CD4-positive, alpha-beta T cell treated with Interleukin-6 for 4 hours (primary cell): ENCODE measurements at regions not wholly inside any gene's neighbourhood (a gene's known extent, or its start where the extent isn't known, plus 50 kb on each side); places are given as distances from the start of the nearest gene placed in this dataset.
A peak's percentile ranks its signal among the peaks of the same experiment; 100 is the strongest.
"Not testable (repeated sequence)": the region's sequence is repeated elsewhere in the genome, so short reads cannot be mapped to it uniquely, and the experiment has no call there.

ENCODE experiments used
- DNase-seq: peaks from one replicate; pipeline ENCODE4 v3.0.0-alpha.2; 2020; ENCODE audit warnings: mixed read lengths

DNA sequence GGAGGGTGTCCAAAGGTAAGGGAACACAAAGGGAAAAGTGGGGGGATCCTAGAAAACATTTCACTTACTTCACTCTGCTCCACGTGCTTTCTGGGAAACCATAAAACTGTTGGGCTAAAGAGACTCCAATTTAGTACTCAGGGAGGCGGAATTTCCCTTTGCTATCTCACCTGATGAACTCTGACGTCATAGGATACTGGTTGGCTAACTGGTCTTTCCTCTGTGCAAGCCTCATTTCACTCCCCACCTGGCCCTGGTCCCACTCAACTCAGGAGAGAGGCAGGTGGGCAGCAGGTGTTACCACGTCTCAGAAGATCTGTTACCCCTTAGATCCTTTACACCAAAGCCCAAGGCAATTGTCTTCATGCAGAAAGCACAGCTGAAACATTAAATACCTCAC, 51.8 kb upstream of the PMAIP1 start:
- no peak for DNase-seq

DNA sequence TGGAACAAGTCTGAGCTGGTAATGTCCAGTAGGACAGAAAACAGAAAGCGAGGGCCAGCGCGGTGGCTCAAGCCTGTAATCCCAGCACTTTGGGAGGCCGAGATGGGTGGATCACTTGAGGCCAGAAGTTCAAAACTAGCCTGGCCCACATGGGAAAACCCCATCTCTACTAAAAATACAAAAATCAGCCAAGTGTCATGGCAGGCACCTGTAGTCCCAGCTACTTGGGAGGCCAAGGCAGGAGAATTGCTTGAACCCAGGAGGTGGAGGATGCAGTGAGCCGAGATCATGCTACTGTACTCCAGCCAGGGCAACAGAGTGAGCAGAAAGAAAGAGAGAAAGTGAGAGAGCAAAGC, 52.3 kb upstream of the PMAIP1 start:
- DNase-seq = not testable (repeated sequence)

DNA sequence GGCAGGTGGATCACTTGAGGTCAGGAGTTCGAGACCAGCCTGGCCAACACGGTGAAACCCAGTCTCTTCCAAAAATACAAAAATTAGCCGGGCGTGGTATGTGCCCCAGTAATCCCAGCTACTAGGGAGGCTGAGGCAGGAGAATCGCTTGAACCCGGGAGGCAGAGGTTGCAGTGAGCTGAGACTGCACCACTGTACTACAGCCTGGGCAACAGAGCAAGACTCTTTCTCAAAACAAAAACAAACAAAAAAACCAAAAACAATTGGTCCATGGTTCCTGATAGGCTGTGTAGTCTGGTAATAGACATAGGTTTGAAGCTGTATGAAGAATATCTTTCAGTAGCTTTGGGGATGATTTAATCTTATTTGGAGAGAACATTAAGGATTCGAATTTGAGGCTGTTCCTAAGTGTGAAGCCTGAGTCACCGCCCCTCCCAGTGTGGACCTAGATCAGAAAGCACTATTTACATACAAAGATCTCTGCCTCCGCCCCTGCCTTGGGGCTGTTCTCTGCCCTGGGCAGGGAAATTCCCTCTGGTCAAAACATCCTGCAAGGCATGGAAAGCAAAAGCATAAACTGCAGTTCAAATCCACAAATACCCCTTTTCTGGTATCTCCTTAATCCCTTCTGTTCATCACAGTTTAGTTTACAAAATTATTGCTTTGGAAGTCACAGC, 52.8 kb upstream of the PMAIP1 start:
- DNase-seq = peak; percentile 4

DNA sequence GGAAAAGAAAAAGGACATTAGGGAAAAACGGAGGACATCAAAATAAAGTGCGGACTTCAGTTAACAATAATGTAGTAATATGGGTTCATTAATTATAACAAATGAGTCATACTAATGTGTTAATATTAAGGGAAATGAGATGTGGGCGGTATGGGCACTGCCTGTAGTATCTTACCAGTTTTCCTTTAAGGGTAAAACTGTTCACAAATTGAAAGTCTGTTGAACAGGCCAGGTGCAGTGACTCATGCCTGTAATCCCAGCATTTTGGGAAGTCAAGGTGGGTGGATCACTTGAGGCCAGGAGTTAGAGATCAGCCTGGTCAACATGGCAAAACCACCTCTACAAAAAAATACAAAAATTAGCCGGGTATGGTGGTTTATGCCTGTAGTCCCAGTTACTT, 56.8 kb upstream of the PMAIP1 start:
- DNase-seq = no peak

DNA sequence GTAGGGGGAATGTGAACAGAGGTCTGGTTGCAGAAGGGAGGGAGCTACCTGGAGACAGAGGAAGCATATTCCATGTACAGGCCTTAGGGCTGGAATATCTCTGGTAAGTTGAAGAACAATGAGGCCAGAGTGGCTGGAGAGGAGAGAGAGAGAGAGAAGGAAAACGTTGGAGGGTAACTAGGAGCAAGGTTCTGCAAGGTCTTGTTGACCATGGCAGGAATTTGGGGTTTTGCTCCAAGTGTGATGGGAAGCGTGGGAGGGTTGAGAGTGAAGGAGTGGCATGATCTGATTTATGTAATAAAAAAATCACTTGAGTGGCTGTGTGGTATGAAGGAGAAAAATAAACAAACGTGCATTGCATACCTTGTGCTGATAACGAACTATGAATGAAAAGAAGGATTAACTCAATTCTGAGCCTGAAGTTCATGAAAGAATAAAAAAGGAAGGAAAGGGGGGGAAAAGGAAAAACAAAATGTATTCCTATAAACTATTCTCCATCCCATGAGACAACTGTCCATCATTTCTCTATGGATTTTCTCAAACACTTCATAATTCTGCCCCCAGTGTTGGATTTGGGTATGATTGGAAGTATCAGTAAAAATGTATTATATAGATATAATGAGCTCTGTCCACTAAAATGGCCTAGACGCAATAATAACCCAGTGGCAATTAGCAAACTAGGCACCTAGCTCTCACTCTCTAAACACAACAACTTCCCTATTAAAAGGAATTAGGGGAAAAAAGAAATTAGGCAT, 59.7 kb upstream of the PMAIP1 start:
- no peak for DNase-seq

DNA sequence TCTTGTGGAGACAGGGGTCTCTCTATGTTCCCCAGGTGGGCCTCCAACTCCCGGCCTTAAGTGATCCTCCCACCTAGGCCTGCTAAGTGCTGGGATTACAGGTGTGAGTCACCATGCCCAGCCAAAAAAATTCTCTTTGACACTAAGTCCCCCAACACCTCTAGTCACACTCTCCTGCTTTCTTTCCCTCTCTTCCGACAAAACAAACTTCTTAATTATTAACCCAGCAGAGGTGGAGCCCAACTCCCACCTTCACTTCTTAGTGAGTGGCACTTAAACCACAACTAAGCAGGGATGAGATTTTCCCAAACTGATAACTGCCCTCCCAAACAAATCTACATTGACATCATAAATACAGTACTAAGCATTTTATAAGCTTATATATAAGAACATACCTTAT, 60.5 kb upstream of the PMAIP1 start:
- no peak for DNase-seq

DNA sequence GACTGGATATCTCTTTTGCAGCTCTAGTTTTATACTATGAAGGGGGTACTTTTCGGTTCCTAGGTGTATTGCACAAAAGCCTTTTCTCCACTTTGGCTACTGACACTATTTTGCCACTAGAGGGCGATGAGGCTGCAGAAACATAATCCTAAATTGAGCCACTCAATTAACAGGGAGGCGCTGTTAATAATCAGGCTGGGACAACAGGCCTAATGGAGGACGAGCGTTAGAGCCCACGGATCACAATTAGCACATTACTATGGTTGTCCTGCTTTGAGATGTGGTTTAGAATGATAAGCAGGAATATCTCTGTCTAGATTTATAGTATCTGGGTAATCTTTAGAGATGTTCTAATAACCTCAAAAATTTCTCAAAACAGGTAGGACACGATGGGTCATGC, 62.2 kb upstream of the PMAIP1 start:
- peak; percentile 51 for DNase-seq

DNA sequence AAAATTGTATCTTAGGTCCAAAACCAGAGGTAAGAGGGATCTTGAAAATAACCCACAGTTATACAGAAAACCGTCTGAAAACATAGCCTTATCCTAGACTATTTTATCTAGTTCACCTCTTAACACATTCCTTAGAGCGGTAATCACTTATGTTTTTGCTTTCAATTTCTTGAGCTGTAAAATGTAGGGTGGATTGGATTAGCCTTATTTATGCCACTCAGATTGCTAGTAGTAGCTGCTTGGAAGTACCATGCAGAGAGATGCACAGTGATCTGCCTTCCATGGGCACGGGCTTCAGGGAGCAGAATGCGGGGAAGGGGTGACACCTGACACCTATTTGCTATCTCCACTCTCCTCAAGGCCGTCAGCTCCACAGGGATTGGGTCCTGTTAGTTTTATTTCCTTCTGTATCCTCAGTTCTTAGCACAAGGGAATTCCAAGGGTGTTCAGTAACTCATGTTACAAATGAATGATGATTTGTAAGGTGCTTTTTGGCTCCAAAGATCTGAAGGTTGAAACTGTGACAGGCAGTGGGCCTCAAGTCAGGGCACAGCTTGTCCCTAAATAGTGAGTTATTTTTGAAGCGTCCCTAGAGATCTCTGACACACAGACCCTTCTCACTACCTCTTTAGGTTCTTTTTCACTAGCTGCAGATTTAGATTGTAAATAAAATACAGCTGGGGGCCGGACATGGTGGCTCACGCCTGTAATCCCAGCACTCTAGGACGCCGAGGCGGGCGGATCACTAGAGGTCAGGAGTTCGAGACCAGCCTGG, 64.0 kb upstream of the PMAIP1 start:
- DNase-seq = no peak

DNA sequence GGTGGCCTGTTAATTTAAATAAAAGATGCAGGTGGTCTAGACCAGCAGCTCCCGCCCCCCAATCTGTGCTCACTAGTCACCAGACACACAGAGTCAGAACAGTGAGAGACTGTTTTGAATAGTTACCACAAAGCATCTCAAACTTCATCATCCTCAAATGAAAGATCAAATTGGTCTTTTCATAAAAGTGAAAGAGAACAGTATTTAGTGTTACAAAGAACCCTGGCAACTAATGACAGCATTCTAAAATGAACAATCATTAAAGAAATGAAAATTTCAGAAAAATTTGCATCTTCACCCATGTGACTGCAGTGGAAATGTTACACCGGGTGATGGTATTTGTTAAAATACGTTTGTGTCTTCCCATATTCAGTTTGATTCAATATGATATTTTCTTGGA, 65.5 kb upstream of the PMAIP1 start:
- DNase-seq = no peak

DNA sequence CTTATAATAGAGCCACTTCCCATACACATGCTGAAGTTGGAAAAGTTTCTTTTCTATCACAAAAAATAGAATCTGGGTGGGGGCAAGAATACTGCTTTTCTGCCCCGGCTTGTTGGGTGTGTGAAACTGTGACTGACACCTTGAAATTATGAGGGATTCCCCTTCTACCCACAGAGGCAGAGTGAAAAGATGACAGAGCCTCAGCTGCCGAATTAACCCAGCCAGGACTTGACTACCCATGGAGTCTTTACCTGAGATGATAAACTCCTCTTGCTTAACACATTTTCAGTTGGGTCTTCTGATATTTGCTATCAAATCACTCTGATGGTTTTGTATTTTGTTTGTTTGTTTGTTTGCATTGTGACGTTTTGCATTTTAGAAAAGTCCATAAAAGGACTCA, 66.0 kb upstream of the PMAIP1 start:
- DNase-seq = no peak

DNA sequence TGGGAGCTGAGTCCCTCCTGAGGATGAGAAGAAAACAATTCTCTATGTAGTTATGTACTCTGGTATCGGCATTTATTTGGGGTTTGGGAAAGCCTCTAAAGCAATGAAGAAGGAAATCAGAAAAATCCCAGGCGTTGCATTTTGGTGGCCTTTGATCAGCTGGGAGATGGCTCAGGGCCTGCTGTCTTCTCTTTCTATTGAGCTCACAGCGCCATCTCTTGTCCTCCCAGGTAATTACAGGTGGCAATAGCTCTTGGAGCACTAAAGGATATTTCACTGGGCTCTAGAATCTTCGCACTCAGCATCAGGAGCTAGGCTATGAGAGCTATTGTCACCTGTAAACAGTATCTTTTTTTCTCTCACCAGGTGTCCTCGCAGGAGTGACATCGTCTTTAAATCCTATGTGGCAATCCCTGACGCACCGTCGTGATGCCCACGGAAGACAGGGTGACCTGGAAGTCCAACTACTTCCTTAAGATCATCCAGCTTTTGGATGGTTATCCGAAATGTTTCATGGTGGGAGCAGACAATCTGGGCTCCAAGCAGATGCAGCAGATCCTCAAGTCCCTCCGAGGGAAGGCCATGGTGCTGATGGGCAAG, 76.1 kb upstream of the PMAIP1 start:
- peak; percentile 11 for DNase-seq

DNA sequence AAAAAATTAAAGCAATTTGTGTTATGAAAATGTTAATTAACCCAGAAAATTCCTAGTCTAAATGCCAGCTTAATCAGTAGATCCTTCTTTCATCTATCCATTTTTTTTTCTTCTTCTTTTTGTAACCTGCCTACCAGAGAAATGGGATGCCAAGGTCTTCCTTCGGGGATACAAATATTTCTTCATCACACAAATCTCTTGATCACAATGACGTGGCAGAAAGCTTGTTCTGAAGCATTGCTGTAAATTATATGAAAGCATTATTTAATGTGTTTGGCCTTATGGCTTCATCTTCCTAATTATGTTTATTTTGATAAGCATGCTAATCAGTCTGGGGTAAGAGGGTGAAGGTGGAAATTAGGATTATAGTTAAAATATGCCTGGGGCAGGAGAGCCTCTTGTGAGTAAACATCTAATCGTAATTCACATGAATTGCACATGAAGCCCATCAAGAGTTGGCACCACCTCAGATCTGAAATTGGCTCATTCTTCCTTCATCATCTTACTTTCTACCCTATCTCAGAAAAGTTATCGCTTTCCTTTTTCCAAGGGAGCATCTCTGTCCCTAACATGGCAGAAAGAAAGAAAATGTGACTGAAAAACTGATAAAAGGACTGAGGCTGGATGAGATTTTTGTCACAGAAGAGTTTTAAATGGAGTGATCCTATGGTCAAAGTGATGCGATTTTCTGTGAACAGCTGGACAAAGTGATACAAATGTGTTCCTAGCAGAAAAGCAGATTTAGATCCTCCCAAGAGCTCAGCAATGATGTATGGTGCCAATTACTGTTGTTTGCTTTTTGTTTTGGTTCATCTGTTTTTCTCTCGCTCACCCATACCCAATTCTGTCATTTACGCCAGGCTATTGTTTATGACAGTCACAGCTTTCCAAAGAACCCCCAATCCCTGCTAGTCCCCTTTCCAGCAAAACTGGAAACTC, 76.9 kb upstream of the PMAIP1 start:
- DNase-seq = no peak

DNA sequence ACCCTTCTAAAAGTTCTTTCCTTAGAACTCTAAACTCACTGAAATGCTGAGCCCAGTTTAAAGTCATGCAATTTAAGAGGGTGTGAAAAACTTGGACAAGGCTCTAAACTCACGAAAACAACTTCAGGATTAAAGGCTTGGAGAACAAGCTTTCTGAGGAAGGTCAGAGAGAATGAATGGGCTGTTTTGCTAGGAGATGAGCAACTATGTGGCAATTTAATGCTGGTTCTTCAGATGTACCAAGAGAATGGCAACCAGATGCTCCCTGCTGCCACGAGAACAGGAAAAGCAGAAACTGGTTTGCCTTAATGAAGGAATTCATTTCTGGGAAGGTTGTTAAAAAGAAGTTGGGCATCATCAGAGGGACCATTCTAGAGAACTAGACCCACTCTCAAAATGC, 77.8 kb upstream of the PMAIP1 start:
- DNase-seq = no peak

DNA sequence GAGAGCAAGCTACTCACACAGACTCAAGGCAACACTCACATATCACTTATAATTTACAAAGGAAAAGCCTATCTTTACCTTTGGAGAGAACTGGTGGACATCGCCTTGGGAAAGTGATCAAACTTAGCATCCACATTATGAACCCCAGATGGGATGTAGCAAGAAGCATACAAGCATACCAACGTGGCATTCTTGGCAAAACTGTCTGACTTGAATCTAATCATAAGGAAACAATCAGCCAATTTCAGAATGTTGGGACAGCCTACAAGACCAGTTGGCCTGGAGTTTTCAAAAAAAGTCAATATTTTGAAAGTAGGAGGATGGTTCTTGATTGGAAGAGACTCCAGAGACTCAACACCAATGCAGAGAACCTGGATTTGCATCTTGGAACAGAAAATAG, 79.1 kb upstream of the PMAIP1 start:
- DNase-seq = no peak

DNA sequence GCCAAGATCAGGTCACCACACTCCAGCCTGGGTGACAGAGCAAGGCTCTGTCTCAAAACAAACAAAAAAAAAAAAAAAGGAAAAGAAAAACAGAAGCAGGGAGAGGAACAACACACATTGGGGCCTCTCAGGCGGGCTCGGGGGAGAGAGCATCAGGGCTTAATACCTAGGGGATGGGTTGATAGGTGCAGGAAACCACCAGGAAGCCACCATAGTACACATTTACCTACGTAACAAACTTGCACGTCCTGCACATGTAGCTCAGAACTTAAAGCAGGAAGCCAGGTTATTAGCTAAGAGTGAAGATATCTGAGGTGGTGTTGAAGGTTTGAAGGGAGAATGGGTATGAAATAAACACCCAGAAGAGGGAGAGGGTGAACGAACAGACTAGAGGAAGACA, 81.0 kb upstream of the PMAIP1 start:
- DNase-seq = no peak

DNA sequence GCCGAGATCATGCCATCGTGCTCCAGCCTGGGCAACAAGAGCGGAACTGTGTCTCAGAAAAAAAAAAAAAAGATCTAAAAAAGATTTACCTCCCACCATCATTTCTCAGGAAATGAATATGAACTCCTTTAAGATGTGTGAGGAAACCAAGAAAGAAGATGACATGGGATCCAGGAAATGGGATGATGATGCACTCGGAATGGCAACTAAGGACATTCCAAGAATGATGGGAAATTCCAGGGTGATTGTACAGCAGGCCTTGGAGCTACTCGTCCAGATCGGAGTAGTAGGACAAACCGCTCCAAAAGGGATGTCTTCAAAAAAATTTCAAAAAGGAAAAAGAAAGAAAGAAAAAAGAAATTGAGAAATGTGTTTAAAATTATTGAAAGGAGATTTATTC, 84.9 kb upstream of the PMAIP1 start:
- DNase-seq = no peak

DNA sequence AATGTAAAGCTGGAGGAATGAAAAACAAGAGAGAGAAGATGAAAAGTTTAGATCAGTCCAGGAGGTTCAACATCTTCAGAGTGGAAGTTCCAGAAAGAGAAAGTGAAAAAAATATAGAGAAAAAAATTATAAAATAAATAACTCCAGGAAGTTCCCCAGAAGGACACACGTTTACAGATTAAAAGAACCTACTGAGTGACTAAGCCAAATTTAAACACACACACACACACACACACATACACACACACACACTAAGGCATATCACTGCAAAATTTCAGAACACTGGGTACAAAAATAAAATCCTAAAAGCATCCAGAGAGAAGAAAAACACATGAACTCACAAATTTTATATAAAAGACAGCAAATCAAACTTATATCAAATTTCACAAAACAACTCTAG, 85.9 kb upstream of the PMAIP1 start:
- DNase-seq = no peak

DNA sequence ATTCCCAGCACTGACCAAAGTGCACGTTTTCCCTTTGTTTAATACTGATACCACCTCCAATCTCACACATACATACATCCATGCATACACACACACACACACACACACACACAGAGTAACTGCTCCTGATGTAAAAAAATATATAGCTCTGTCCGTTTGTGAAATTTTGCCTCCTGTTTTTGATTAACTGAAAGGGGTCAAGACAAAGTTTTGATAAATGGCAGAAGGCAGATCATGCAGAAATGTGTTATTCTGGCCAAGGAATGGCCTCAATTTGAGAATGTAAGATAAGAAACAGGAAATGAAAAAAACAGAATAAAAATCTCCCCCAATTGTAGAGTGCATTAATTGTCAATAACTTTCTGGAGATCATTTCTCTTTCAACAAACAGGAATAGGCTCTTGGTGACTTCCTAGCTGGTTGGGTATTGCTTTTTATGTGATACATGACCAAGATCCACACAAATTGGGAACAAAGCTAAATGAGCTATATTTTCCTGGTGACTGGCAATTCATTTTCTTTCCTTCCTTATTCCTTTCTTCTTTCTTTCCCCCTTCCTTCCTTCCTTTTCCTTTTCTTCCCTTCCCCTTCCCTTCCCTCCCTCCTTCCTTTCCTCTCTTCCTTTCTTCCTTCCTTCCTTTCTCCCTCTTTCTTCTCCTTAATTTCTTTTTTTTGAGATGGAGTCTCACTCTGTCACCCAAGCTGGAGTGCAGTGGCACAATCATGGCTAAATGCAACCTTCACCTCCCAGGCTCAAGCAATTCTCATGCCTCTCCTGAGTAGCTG, 88.9 kb upstream of the PMAIP1 start:
- no peak for DNase-seq

DNA sequence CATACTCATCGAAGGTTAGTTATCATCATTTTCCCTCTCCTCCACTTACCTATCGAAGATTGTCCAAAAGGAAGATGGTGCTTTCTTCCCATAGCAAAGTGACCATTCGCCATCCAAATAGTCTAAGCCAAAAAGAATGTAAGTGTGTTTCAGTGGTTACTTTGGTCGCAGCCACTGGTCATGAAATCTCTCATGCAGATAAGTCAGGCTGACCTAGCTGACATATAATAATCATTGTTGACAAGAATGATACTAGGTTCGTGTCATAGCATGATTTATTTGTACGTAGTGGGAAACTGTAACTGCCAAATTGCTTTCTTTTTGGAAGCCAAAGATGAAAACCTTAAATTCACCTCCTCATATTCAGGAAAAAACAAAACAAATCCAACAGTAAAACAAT, 89.6 kb upstream of the PMAIP1 start:
- DNase-seq = no peak

DNA sequence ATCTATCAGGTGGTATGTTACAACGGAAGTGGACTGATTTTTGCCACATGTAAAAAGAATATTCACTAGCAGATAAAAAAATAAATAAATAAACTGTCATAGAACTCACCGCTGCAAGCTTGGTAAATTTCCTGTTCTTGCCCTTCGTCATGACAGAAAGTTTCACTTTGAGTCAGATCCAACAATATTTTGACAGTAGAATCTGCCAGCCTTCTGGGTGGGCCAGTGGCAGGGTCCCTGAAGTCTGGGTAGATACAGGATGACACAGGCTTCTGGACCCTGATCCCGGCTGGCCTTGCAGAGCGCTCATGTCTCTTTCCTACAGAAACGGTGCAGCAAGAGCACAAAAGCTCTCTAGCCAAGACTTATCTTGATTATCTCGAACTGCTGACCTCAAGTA, 97.8 kb upstream of the PMAIP1 start:
- DNase-seq = no peak

DNA sequence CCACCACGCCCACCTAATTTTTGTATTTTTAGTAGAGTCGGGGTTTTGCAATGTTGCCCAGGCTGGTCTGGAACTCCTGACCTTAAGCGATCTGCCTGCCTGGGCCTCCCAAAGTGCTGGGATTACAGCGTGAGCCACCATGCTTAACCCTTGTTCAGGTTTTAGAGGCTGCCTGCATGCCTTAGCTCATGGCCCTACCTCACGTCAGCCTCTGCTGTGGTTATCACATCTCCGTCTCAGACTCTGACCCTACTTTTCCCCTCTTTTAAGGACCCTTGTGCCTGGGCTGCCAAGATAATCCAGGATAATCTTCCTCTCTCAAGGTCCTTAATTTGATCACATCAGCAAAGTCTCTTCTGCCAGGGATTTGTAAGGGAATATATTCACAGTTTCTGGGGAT, 98.2 kb upstream of the PMAIP1 start:
- DNase-seq = no peak

DNA sequence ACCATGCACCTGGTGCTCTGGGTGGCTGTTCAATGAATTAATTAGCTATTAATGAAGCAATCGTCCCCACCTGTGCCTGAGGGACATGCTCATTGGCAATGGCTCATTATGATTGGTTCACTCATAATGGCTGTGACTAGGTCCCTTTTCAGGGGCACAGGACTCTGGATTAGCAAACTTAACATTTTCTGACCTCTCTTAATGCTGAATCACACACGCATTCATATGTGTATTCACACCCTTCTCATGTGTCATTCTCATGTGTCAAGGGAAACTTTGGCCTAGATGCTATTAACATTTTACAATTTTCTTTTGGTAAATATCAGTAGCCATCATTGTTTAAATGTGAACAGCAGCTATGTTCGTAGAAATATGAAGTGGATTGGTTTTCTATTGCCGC, 98.9 kb upstream of the PMAIP1 start:
- no peak for DNase-seq
